Breast epithelium (tissue), 3 donors: ENCODE measurements at regions not wholly inside any gene's neighbourhood (a gene's known extent, or its start where the extent isn't known, plus 50 kb on each side); places are given as distances from the start of the nearest gene placed in this dataset.

Experiments used
- POLR2A ChIP-seq: fragments of 450-650 bp; IDR thresholded peaks from one replicate; pipeline ENCODE4 v1.6.1; 2016; ENCODE audit warnings: antibody characterized with exemption, mild to moderate bottlenecking, moderate library complexity
- TF ChIP-seq, protein P1 (sequence below), 3 donors: fragments of 450-650 bp; IDR thresholded peaks; one replicate each; pipeline ENCODE4 v1.5.1; 2016 to 2017; ENCODE audit warnings: antibody characterized with exemption in 3 of 3, mild to moderate bottlenecking in 3 of 3, moderate library complexity in 3 of 3

DNA sequence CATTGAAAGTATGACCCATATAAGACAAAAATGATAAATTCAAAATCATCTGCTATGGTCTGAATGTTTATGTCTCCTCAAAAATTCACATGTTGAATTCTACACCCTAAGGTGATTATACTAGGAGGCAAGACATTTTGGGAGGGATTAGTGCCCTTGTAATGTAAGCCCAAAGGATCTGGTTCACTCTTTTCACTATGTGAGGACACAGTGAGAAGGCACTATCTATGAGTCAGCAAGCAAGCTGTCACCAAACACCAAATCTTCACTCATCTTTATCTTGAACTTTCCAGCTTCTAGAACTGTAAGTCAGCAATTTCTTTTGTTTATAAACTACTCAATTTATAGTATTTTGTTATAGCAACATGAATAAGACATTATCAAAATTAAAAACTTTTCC is 284.7 kb upstream of the ZC3H15 start:
- TF ChIP-seq, protein P1, sequence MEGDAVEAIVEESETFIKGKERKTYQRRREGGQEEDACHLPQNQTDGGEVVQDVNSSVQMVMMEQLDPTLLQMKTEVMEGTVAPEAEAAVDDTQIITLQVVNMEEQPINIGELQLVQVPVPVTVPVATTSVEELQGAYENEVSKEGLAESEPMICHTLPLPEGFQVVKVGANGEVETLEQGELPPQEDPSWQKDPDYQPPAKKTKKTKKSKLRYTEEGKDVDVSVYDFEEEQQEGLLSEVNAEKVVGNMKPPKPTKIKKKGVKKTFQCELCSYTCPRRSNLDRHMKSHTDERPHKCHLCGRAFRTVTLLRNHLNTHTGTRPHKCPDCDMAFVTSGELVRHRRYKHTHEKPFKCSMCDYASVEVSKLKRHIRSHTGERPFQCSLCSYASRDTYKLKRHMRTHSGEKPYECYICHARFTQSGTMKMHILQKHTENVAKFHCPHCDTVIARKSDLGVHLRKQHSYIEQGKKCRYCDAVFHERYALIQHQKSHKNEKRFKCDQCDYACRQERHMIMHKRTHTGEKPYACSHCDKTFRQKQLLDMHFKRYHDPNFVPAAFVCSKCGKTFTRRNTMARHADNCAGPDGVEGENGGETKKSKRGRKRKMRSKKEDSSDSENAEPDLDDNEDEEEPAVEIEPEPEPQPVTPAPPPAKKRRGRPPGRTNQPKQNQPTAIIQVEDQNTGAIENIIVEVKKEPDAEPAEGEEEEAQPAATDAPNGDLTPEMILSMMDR (IDR thresholded peaks at IDR 0.05), result no peak
- no peak for TF ChIP-seq POLR2A
